Adrenal gland (tissue), 9 donors: ENCODE measurements at regions not wholly inside any gene's neighbourhood (a gene's known extent, or its start where the extent isn't known, plus 50 kb on each side); places are given as distances from the start of the nearest gene placed in this dataset.

ENCODE experiments used
- DNase-seq, 7 donors: peaks; one replicate each; pipeline ENCODE4 v3.0.0-alpha.2; 2019 to 2020
- H3K27ac ChIP-seq, 5 donors: fragments of 200-600 bp; sonication (generic) in 4 of 5; 1 replicate in 3 of 5; 2 replicates in 2 of 5; pipeline versions ENCODE4 v1.5.1 to v1.8.0; 2016 to 2020; ENCODE audit warnings: mild to moderate bottlenecking in 1 of 5
- H3K27me3 ChIP-seq: fragments of 200-600 bp; 2 replicates; pipeline ENCODE4 v1.8.0; 2021
- H3K36me3 ChIP-seq, 2 donors: fragments of 200-600 bp; replicated peaks in 1 of 2; 1 replicate in 1 of 2; 2 replicates in 1 of 2; pipeline versions ENCODE4 v1.5.1 to v1.8.0; 2018 to 2022
- H3K4me1 ChIP-seq, 2 donors: fragments of 200-600 bp; replicated peaks in 1 of 2; 1 replicate in 1 of 2; 2 replicates in 1 of 2; pipeline versions ENCODE4 v1.5.1 to v1.8.0; 2018 to 2021
- H3K4me3 ChIP-seq, 4 donors: fragments of 200-600 bp; sonication (generic) in 3 of 4; one replicate each; pipeline ENCODE4 v1.5.1; 2016 to 2018
- H3K9me3 ChIP-seq, 3 donors: fragments of 200-600 bp; sonication (generic) in 1 of 3; replicated peaks in 1 of 3; 1 replicate in 2 of 3; 2 replicates in 1 of 3; pipeline versions ENCODE4 v1.5.1 to v1.8.0; 2016 to 2021
- CTCF ChIP-seq, 6 experiments: fragments of 450-650 bp in 4 of 6; fragments of 200-600 bp in 2 of 6; sonication (generic) in 1 of 6; IDR thresholded peaks; 1 replicate in 5 of 6; 2 replicates in 1 of 6; pipeline versions ENCODE4 v1.5.1 to v1.8.0; 2016 to 2021; ENCODE audit warnings: antibody characterized with exemption in 6 of 6, mild to moderate bottlenecking in 2 of 6, moderate library complexity in 1 of 6
- POLR2A ChIP-seq, 2 donors: fragments of 450-650 bp; IDR thresholded peaks; one replicate each; pipeline ENCODE4 v1.6.1; 2017; ENCODE audit warnings: antibody characterized with exemption in 2 of 2, mild to moderate bottlenecking in 2 of 2, moderate library complexity in 1 of 2
- WGBS, 4 donors: extraction: QIAGEN DNeasy Blood & Tissue Kit in 2 of 4; methylation state at CpG; one replicate each; pipeline versions ENCODE4 v1.1.5 to v1.1.7; 2013 to 2017; 5-methylcytosine and 5-hydroxymethylcytosine counted together
- intact Hi-C, 2 donors: fragments of 100-400 bp; cut with DNase I; formaldehyde crosslinking; loops; one replicate each; pipeline versions ENCODE4 v1.14.1 to v1.15.0; 2022 to 2023
- donor health status: healthy with polysubstance abuse.
- donor health status: Bipolar disorder and iron deficiency.
- donor health status: DM: yes; HTN: yes; CAD: no.
- donor health status: DM: no; HTN: no; CAD: no.
- donor health status: DM: no; HTN: no; CAD: no.

GRCh38 chr12:124502379-124502778, 65.0 kb downstream of the NCOR2 start:
- H3K4me3 ChIP-seq: no peak overlapping the region
- peaks cover 25 to 46% of the 10 kb centered on the region in 2 donors for H3K4me1 ChIP-seq
- H3K9me3 ChIP-seq: no peaks in the 10 kb centered on the region
- no peak for DNase-seq
- TF ChIP-seq POLR2A (IDR thresholded peaks at IDR 0.05) (no peak), CTCF (IDR thresholded peaks at IDR 0.05) (no peak)
- intact Hi-C loops: no loop called here
- WGBS, 4 donors: 90 to 95% (median 92%) methylated on average over 7 to 10 of the region's 10 CpGs
- H3K27me3 ChIP-seq: no peaks in the 10 kb centered on the region
- peak overlapping the region in 2 of 5 donors; percentile 15 to 21 for H3K27ac ChIP-seq
- no peaks in the 10 kb centered on the region for H3K36me3 ChIP-seq

GRCh38 chr12:124501827-124502226, 65.6 kb downstream of the NCOR2 start:
- WGBS, 4 donors: 65 to 78% (median 76%) methylated on average over 12 to 16 of the region's 16 CpGs; no CpG with 5 or more reads in 1 of the 4 donors
- DNase-seq: no peak
- Histone ChIP-seq H3K27ac (peak overlapping the region in 2 of 5 donors; percentile 54 to 79), H3K4me1 (peaks cover 26 to 46% of the 10 kb centered on the region in 2 donors), H3K36me3 (no peaks in the 10 kb centered on the region), H3K27me3 (no peaks in the 10 kb centered on the region), H3K9me3 (no peaks in the 10 kb centered on the region), H3K4me3 (no peak overlapping the region)
- intact Hi-C loops: no loop called here
- TF ChIP-seq POLR2A (IDR thresholded peaks at IDR 0.05): no peak
- TF ChIP-seq CTCF (IDR thresholded peaks at IDR 0.05): no peak

GRCh38 chr12:124501112-124501561, 66.3 kb downstream of the NCOR2 start:
- Histone ChIP-seq H3K4me1 (peaks cover 26 to 41% of the 10 kb centered on the region in 2 donors), H3K27me3 (no peaks in the 10 kb centered on the region), H3K27ac (peak overlapping the region in 2 of 5 donors; percentile 54 to 79), H3K4me3 (no peak overlapping the region), H3K36me3 (no peaks in the 10 kb centered on the region), H3K9me3 (no peaks in the 10 kb centered on the region)
- intact Hi-C loops: no loop called here
- 72 to 82% (median 80%) methylated on average over 11 to 17 of the region's 17 CpGs for WGBS, 4 donors
- TF ChIP-seq CTCF (IDR thresholded peaks at IDR 0.05): no peak
- no peak for TF ChIP-seq POLR2A (IDR thresholded peaks at IDR 0.05)
- DNase-seq: no peak

GRCh38 chr12:124499898-124500244, 67.5 kb downstream of the NCOR2 start:
- intact Hi-C loops: no loop called here
- WGBS, 4 donors: 89 to 98% (median 93%) methylated on average over 7 to 11 of the region's 11 CpGs
- no peak for DNase-seq
- H3K4me1 ChIP-seq: peaks cover 19 to 35% of the 10 kb centered on the region in 2 donors
- H3K4me3 ChIP-seq: no peak overlapping the region
- no peaks in the 10 kb centered on the region for H3K27me3 ChIP-seq
- H3K9me3 ChIP-seq: no peaks in the 10 kb centered on the region
- TF ChIP-seq POLR2A (IDR thresholded peaks at IDR 0.05): no peak
- TF ChIP-seq CTCF (IDR thresholded peaks at IDR 0.05): no peak
- H3K27ac ChIP-seq: peak overlapping the region in 2 of 5 donors; percentile 78 to 79
- peaks cover 0 to 3% of the 10 kb centered on the region in 2 donors for H3K36me3 ChIP-seq
